Activated naive CD4-positive, alpha-beta T cell treated with anti-CD3 and anti-CD28 coated beads for 36 hours (primary cell): ENCODE measurements at regions not wholly inside any gene's neighbourhood (a gene's known extent, or its start where the extent isn't known, plus 50 kb on each side); places are given as distances from the start of the nearest gene placed in this dataset.

Experiments
- CTCF ChIA-PET: fragments of 350-600 bp; sonication (Branson Sonifier 250); formaldehyde crosslinking; loops from one replicate; lab custom pipeline; 2021; ENCODE audit warnings: antibody characterized with exemption; lab: Charles Lee
- DNase-seq: peaks from one replicate; pipeline ENCODE4 v3.0.0-alpha.2; 2020
- H3K27ac Mint-ChIP-seq: one replicate; pipeline ENCODE4 v1.8.0; 2021; ENCODE audit warnings: mild to moderate bottlenecking, mixed read lengths
- H3K27me3 Mint-ChIP-seq: one replicate; pipeline ENCODE4 v1.8.0; 2021; ENCODE audit warnings: low read depth, mixed read lengths
- H3K36me3 Mint-ChIP-seq: one replicate; pipeline ENCODE4 v1.8.0; 2021; ENCODE audit warnings: low read depth, mixed read lengths
- H3K4me1 Mint-ChIP-seq: one replicate; pipeline ENCODE4 v1.8.0; 2021; ENCODE audit warnings: low read depth, mixed read lengths
- H3K4me3 Mint-ChIP-seq: one replicate; pipeline ENCODE4 v1.8.0; 2021; ENCODE audit warnings: mild to moderate bottlenecking, moderate library complexity, mixed read lengths
- H3K9me3 Mint-ChIP-seq: one replicate; pipeline ENCODE4 v1.8.0; 2021; ENCODE audit warnings: mixed read lengths
- intact Hi-C: fragments of 100-400 bp; cut with micrococcal nuclease; formaldehyde crosslinking; loops from one replicate; pipeline ENCODE4 v1.15.1; 2023

- intact Hi-C loops = no loop called here
- no peaks in the 10 kb centered on the region for H3K36me3 Mint-ChIP-seq
- no peaks in the 10 kb centered on the region for H3K27me3 Mint-ChIP-seq
- CTCF ChIA-PET = no interaction called here
- no peaks in the 10 kb centered on the region for H3K9me3 Mint-ChIP-seq
- no peak for DNase-seq
- no peaks in the 10 kb centered on the region for H3K4me1 Mint-ChIP-seq
- no peak overlapping the region for H3K27ac Mint-ChIP-seq
- no peak overlapping the region for H3K4me3 Mint-ChIP-seq
These were observed 88.9 kb downstream of the MATN1 start for GRCh38 chr1:30634507-30634906.

- intact Hi-C loops = no loop called here
- DNase-seq = no peak
- CTCF ChIA-PET = no interaction called here
These were observed 90.1 kb downstream of the MATN1 start for GRCh38 chr1:30633294-30633693.

GRCh38 chr1:30632481-30632880 is 90.9 kb downstream of the MATN1 start:
- CTCF ChIA-PET = no interaction called here
- DNase-seq = no peak
- H3K27me3 Mint-ChIP-seq = peaks cover 11% of the 10 kb centered on the region

More at GRCh38 chr1:30633294-30633693, 90.1 kb downstream of the MATN1 start:
- H3K36me3 Mint-ChIP-seq = no peaks in the 10 kb centered on the region
- H3K27ac Mint-ChIP-seq = no peak overlapping the region
- H3K27me3 Mint-ChIP-seq = peaks cover 6% of the 10 kb centered on the region
- H3K9me3 Mint-ChIP-seq = no peaks in the 10 kb centered on the region
- no peak overlapping the region for H3K4me3 Mint-ChIP-seq
- H3K4me1 Mint-ChIP-seq = no peaks in the 10 kb centered on the region

DNA sequence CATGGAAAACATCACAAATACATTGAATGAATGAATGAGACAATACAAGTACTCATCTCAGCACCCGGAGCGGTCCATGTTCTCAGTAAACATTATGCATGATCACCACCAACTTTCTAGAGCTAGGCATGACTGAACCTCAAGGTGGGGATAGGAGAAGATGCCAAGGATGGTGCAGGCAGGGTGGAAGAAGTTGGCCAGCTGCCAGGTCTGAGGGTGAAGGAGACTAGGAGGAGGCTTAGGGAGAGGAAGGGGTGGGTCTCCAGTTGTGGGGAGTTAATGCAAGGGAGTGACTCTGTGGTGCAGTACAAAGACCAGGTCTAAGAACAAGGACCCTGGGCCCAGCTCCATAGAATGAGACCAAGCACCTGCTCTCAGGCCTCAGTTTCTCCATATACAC is 91.7 kb downstream of the MATN1 start:
- H3K36me3 Mint-ChIP-seq = no peaks in the 10 kb centered on the region
- CTCF ChIA-PET = no interaction called here
- H3K4me3 Mint-ChIP-seq = no peak overlapping the region
- H3K9me3 Mint-ChIP-seq = peaks cover 4% of the 10 kb centered on the region
- peaks cover 16% of the 10 kb centered on the region for H3K27me3 Mint-ChIP-seq
- no peak for DNase-seq
- intact Hi-C loops = no loop called here
- no peaks in the 10 kb centered on the region for H3K4me1 Mint-ChIP-seq
- no peak overlapping the region for H3K27ac Mint-ChIP-seq

More at GRCh38 chr1:30632481-30632880, 90.9 kb downstream of the MATN1 start:
- Mint-ChIP-seq H3K9me3 (no peaks in the 10 kb centered on the region), H3K36me3 (no peaks in the 10 kb centered on the region), H3K4me1 (no peaks in the 10 kb centered on the region), H3K4me3 (no peak overlapping the region), H3K27ac (no peak overlapping the region)
- intact Hi-C loops = no loop called here

DNA sequence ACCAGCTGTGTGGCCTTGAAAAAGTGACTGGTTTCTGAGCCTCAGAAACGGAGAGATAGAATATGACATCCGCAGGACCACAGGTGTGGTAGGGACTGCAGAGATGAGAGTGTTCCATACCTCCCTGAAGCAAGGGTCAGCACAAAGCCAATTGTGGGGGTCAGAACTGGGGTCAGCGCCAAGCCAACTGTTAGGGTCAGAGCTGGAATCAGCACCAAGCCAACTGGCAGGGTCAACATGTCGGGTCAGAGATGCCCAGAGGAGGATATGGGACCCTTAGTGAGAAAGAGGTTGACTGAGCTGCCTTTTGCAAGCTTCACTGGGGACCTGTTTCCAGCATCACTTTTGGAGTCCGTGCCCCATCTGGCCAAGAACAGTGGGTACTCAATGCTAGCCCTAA is 93.9 kb downstream of the MATN1 start:
- intact Hi-C loops = no loop called here
- CTCF ChIA-PET = interaction anchor here (1.2 kb wide), 1 partner anchor 90 kb away, joined by 3 read pairs; no protein-coding TSS in a partner anchor
- Mint-ChIP-seq H3K36me3 (no peaks in the 10 kb centered on the region), H3K4me3 (no peak overlapping the region), H3K9me3 (peaks cover 4% of the 10 kb centered on the region), H3K27me3 (peaks cover 21% of the 10 kb centered on the region), H3K4me1 (no peaks in the 10 kb centered on the region), H3K27ac (no peak overlapping the region)
- DNase-seq = no peak

GRCh38 chr1:30627994-30628393 is 95.4 kb downstream of the MATN1 start:
- no peak for DNase-seq
- no peaks in the 10 kb centered on the region for H3K36me3 Mint-ChIP-seq
- CTCF ChIA-PET = no interaction called here
- H3K4me3 Mint-ChIP-seq = no peak overlapping the region
- no peaks in the 10 kb centered on the region for H3K4me1 Mint-ChIP-seq
- peaks cover 13% of the 10 kb centered on the region for H3K9me3 Mint-ChIP-seq
- intact Hi-C loops = no loop called here
- H3K27me3 Mint-ChIP-seq = peaks cover 21% of the 10 kb centered on the region
- H3K27ac Mint-ChIP-seq = no peak overlapping the region

- Mint-ChIP-seq H3K4me1 (no peaks in the 10 kb centered on the region), H3K36me3 (no peaks in the 10 kb centered on the region), H3K27ac (no peak overlapping the region), H3K9me3 (peaks cover 14% of the 10 kb centered on the region), H3K4me3 (no peak overlapping the region), H3K27me3 (peaks cover 21% of the 10 kb centered on the region)
- CTCF ChIA-PET = no interaction called here
- DNase-seq = no peak
- intact Hi-C loops = no loop called here
These were observed 96.2 kb downstream of the MATN1 start for GRCh38 chr1:30627206-30627605.

DNA sequence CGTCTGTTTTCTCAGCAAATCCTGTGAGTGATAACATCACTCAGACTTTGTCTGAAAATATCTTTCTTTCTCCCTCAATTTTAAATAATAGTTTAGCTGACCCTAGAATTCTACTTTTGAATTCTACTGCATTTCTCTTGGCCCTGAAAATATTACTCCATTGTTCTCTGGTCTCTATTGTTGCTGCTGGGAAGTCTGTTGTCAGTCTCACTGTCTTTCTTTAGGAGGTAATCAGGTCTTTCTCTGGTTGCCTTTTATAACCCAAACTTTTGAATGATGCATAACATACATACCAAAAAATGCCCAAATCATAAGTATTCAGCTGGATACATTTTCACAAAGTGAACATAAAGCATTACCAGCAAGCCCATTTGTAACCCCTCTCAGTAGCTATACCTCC is 100.0 kb downstream of the MATN1 start:
- intact Hi-C loops = no loop called here
- CTCF ChIA-PET = no interaction called here
- Mint-ChIP-seq H3K4me3 (no peak overlapping the region), H3K9me3 (peaks cover 14% of the 10 kb centered on the region), H3K36me3 (no peaks in the 10 kb centered on the region), H3K4me1 (peaks cover under 1% of the 10 kb centered on the region), H3K27ac (no peak overlapping the region), H3K27me3 (peaks cover 16% of the 10 kb centered on the region)
- no peak for DNase-seq

GRCh38 chr1:30619619-30620018 is 103.8 kb downstream of the MATN1 start:
- Mint-ChIP-seq H3K27ac (no peak overlapping the region), H3K4me3 (no peak overlapping the region), H3K27me3 (no peaks in the 10 kb centered on the region), H3K4me1 (peaks cover 5% of the 10 kb centered on the region), H3K9me3 (peaks cover 10% of the 10 kb centered on the region), H3K36me3 (no peaks in the 10 kb centered on the region)
- CTCF ChIA-PET = no interaction called here
- intact Hi-C loops = no loop called here
- no peak for DNase-seq

DNA sequence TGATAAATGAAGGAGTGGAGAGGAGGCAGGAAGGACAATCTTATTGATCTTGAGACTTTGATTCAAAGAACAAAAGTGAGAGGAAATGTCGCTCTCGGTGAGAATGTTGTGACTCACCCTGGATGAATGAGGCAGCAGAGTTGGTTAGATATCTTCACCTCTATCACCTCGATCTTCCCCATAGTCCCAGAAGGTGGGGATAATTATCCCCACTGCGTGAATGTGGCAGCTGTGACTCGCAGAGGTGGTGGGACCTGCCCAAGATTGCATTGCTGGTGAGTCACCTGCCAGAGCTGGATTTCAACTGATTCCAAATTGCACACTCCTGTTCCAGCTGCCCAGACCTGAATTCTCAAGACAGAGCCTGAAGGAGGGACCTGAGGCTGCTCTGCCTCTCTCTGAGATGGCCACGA is 105.0 kb downstream of the MATN1 start:
- Mint-ChIP-seq H3K27ac (no peak overlapping the region), H3K9me3 (peaks cover 5% of the 10 kb centered on the region), H3K36me3 (no peaks in the 10 kb centered on the region), H3K4me3 (no peak overlapping the region), H3K4me1 (peaks cover 5% of the 10 kb centered on the region), H3K27me3 (no peaks in the 10 kb centered on the region)
- intact Hi-C loops = no loop called here
- CTCF ChIA-PET = no interaction called here
- DNase-seq = peak; percentile 20

DNA sequence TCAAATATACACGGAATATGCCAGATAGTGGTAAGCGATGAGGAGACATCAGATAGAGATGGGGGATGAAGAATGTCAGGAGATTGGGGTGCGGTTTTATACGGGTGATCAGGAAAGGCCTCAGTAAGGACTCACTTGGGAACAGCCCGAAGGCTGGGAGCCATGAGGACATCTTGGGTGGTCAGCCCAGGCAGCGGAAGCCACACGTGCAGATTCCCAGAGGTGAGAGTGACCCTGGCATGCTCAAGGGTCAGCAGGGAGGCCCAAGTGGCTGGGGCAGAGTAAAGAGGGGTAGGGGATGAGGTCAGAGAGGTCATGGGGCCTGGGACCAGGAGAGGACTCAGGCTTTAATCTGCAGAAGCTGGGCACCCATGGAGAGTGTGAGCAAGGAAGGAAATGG is 106.6 kb downstream of the MATN1 start:
- Mint-ChIP-seq H3K27me3 (peaks cover 3% of the 10 kb centered on the region), H3K36me3 (no peaks in the 10 kb centered on the region), H3K9me3 (no peaks in the 10 kb centered on the region), H3K4me1 (peaks cover 5% of the 10 kb centered on the region), H3K27ac (no peak overlapping the region), H3K4me3 (no peak overlapping the region)
- no peak for DNase-seq
- intact Hi-C loops = no loop called here
- CTCF ChIA-PET = no interaction called here

- Mint-ChIP-seq H3K27ac (no peak overlapping the region), H3K36me3 (no peaks in the 10 kb centered on the region), H3K4me1 (peaks cover 5% of the 10 kb centered on the region), H3K9me3 (no peaks in the 10 kb centered on the region), H3K27me3 (peaks cover 3% of the 10 kb centered on the region), H3K4me3 (no peak overlapping the region)
- intact Hi-C loops = no loop called here
- no peak for DNase-seq
- CTCF ChIA-PET = no interaction called here
These were observed 107.4 kb downstream of the MATN1 start for GRCh38 chr1:30615816-30616590.

DNA sequence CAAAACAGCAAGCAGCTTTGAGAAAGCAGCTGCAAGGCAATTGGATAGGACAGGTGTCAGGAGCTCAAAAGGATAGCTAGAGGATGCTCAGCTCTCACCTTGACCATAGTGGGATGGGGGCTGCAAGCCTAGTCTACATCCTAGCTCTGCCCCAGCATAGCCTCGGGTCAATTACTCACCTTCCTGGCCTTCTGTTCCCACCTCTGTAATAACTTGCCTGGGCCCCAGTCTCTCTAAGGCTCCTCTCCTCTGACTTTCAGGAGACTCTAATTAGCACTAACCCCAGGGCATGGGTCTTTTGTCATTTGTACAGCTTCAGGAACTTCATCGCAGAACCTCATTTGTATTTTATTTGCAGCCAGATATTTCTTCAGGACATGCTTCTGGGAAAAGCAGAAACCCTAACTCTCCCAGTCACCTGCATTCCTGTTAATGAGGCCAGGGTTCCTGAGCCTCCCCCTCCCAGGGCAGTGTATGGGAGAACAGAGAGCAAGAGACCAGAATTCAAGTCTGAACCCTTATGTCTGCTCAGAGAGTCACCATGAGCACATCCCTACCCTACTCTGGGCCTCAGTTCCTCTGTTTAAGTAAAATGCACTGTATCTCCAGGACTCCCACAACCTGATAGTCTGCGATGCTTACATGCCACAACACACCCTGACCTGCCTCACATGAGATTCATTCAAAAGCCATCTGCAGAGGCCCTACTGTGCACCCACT is 108.1 kb downstream of the MATN1 start:
- Mint-ChIP-seq H3K4me1 (peaks cover 5% of the 10 kb centered on the region), H3K36me3 (no peaks in the 10 kb centered on the region), H3K27me3 (peaks cover 6% of the 10 kb centered on the region), H3K27ac (no peak overlapping the region), H3K9me3 (no peaks in the 10 kb centered on the region), H3K4me3 (no peak overlapping the region)
- intact Hi-C loops = no loop called here
- CTCF ChIA-PET = interaction anchor here (0.6 kb wide), 1 partner anchor 45 kb away, joined by 3 read pairs; no protein-coding TSS in a partner anchor
- no peak for DNase-seq
